ENCODE measurements at regions not wholly inside any gene's neighbourhood (a gene's known extent, or its start where the extent isn't known, plus 50 kb on each side); places are given as distances from the start of the nearest gene placed in this dataset.

- TF ChIP-seq CTCF (IDR thresholded peaks at IDR 0.05), result no peak
- no peak for TF ChIP-seq ELK1 (IDR thresholded peaks at IDR 0.05; ENCODE audit: low read depth, low read length)
- TF ChIP-seq RAD21 (conservative IDR thresholded peaks at IDR 0.05 in 1 of 2, IDR thresholded peaks at IDR 0.05 in 1 of 2), result no peak
- TF ChIP-seq POLR2A (IDR thresholded peaks at IDR 0.05; ENCODE audit: low read length), result no peak
- no peak for TF ChIP-seq HDAC2 (IDR thresholded peaks at IDR 0.05)
- no peak for TF ChIP-seq EP300 (IDR thresholded peaks at IDR 0.05)
- no peak for TF ChIP-seq JUNB (IDR thresholded peaks at IDR 0.05)
- no peak for TF ChIP-seq KDM5A (IDR thresholded peaks at IDR 0.05)
- no peak for TF ChIP-seq RCOR1 (IDR thresholded peaks at IDR 0.05; ENCODE audit: low read depth, low read length)
- no peak for TF ChIP-seq KDM1A (IDR thresholded peaks at IDR 0.05; ENCODE audit: low read depth)
These were observed 279.5 kb downstream of the ZNF536 start for GRCh38 chr19:30651691-30652090.
